A673 (cell line): ENCODE measurements at regions not wholly inside any gene's neighbourhood (a gene's known extent, or its start where the extent isn't known, plus 50 kb on each side); places are given as distances from the start of the nearest gene placed in this dataset.
"Not testable (repeated sequence)": the region's sequence is repeated elsewhere in the genome, so short reads cannot be mapped to it uniquely, and the experiment has no call there.

Experiments used
- EZH2 ChIP-seq: fragments of 200-600 bp; sonication (generic); IDR thresholded peaks from 2 replicates; pipeline ENCODE4 v1.6.1; 2017; ENCODE audit warnings: borderline replicate concordance, low read depth, mild to moderate bottlenecking, mixed read lengths, antibody characterized with exemption, low read length; ENCODE audit not compliant: poor library complexity, severe bottlenecking
- TF ChIP-seq, protein P1 (sequence below): fragments of 300-800, 200-600 bp; sonication (generic); conservative IDR thresholded peaks from 2 replicates; pipeline ENCODE4 v1.5.1; 2017; ENCODE audit warnings: low read depth, mild to moderate bottlenecking, antibody characterized with exemption, low read length, moderate library complexity, mixed read lengths

DNA sequence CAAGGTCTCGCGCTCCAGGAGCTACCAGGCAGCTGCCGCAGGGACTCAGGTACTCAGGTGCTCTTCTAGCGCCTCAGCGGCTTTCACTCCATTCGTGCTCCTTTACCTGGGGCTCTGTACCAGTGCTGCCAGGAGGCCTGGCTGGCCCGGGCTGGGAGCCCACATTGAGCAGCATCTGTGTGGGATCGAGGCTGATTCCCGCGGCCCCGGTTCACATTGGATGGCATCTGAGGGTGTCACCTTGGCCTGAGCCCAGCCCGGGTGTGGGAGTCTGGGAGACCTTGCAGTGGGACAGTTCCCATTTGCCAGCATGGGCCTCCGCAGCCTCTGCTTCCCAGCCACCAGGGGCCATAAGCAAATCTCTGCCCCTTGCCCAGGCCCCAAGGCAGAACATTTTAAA lies 96.9 kb downstream of the NPIPB11 start:
- TF ChIP-seq, protein P1, sequence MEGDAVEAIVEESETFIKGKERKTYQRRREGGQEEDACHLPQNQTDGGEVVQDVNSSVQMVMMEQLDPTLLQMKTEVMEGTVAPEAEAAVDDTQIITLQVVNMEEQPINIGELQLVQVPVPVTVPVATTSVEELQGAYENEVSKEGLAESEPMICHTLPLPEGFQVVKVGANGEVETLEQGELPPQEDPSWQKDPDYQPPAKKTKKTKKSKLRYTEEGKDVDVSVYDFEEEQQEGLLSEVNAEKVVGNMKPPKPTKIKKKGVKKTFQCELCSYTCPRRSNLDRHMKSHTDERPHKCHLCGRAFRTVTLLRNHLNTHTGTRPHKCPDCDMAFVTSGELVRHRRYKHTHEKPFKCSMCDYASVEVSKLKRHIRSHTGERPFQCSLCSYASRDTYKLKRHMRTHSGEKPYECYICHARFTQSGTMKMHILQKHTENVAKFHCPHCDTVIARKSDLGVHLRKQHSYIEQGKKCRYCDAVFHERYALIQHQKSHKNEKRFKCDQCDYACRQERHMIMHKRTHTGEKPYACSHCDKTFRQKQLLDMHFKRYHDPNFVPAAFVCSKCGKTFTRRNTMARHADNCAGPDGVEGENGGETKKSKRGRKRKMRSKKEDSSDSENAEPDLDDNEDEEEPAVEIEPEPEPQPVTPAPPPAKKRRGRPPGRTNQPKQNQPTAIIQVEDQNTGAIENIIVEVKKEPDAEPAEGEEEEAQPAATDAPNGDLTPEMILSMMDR: not testable (repeated sequence)
- not testable (repeated sequence) for TF ChIP-seq EZH2
